ENCODE measurements at regions not wholly inside any gene's neighbourhood (a gene's known extent, or its start where the extent isn't known, plus 50 kb on each side); places are given as distances from the start of the nearest gene placed in this dataset.

- no peak for TF ChIP-seq CTCF (IDR thresholded peaks at IDR 0.05; ENCODE audit: low read depth, low read length)
- H3K9me3 ChIP-seq (ENCODE audit: severe bottlenecking), result no peaks in the 10 kb centered on the region
- H3K27ac ChIP-seq, result no peak overlapping the region
Observed at GRCh38 chr12:93154096-93154728, 223.5 kb upstream of the NUDT4 start.

GRCh38 chr12:93154753-93155480, 222.8 kb upstream of the NUDT4 start:
- no peak overlapping the region for H3K27ac ChIP-seq
- H3K4me3 ChIP-seq (ENCODE audit: low read depth, low read length), result no peak overlapping the region
- H3K27me3 ChIP-seq (ENCODE audit: insufficient read depth, low read depth, severe bottlenecking), result no peaks in the 10 kb centered on the region
- DNase-seq, result no peak
- H3K36me3 ChIP-seq, result no peaks in the 10 kb centered on the region
- H3K9me3 ChIP-seq (ENCODE audit: severe bottlenecking), result no peaks in the 10 kb centered on the region
- no peak for TF ChIP-seq CTCF (IDR thresholded peaks at IDR 0.05; ENCODE audit: low read depth, low read length)

More at GRCh38 chr12:93154096-93154728, 223.5 kb upstream of the NUDT4 start:
- DNase-seq, result no peak
- Histone ChIP-seq H3K36me3 (no peaks in the 10 kb centered on the region), H3K4me3 (ENCODE audit: low read depth, low read length) (no peak overlapping the region), H3K27me3 (ENCODE audit: insufficient read depth, low read depth, severe bottlenecking) (no peaks in the 10 kb centered on the region)

GRCh38 chr12:93156086-93156716, 221.5 kb upstream of the NUDT4 start:
- H3K27ac ChIP-seq, result no peak overlapping the region
- no peak for TF ChIP-seq CTCF (IDR thresholded peaks at IDR 0.05; ENCODE audit: low read depth, low read length)
- no peaks in the 10 kb centered on the region for H3K36me3 ChIP-seq
- no peaks in the 10 kb centered on the region for H3K27me3 ChIP-seq (ENCODE audit: insufficient read depth, low read depth, severe bottlenecking)
- no peak overlapping the region for H3K4me3 ChIP-seq (ENCODE audit: low read depth, low read length)
- no peak for DNase-seq
- no peaks in the 10 kb centered on the region for H3K9me3 ChIP-seq (ENCODE audit: severe bottlenecking)

GRCh38 chr12:93157279-93157678, 220.4 kb upstream of the NUDT4 start:
- no peak overlapping the region for H3K27ac ChIP-seq
- H3K4me3 ChIP-seq (ENCODE audit: low read depth, low read length), result no peak overlapping the region
- no peaks in the 10 kb centered on the region for H3K36me3 ChIP-seq
- TF ChIP-seq CTCF (IDR thresholded peaks at IDR 0.05; ENCODE audit: low read depth, low read length), result no peak
- peaks cover 1% of the 10 kb centered on the region for H3K9me3 ChIP-seq (ENCODE audit: severe bottlenecking)
- DNase-seq, result no peak
- H3K27me3 ChIP-seq (ENCODE audit: insufficient read depth, low read depth, severe bottlenecking), result no peaks in the 10 kb centered on the region

GRCh38 chr12:93158065-93158843, 219.5 kb upstream of the NUDT4 start:
- Histone ChIP-seq H3K36me3 (no peaks in the 10 kb centered on the region), H3K9me3 (ENCODE audit: severe bottlenecking) (peaks cover 2% of the 10 kb centered on the region), H3K27me3 (ENCODE audit: insufficient read depth, low read depth, severe bottlenecking) (no peaks in the 10 kb centered on the region), H3K4me3 (ENCODE audit: low read depth, low read length) (no peak overlapping the region), H3K27ac (no peak overlapping the region)
- no peak for DNase-seq
- no peak for TF ChIP-seq CTCF (IDR thresholded peaks at IDR 0.05; ENCODE audit: low read depth, low read length)

All from WERI-Rb-1 (cell line).